Prostate gland (tissue), 2 donors: ENCODE measurements at regions not wholly inside any gene's neighbourhood (a gene's known extent, or its start where the extent isn't known, plus 50 kb on each side); places are given as distances from the start of the nearest gene placed in this dataset.

ENCODE experiments used
- POLR2AphosphoS5 ChIP-seq: sonication (generic); formaldehyde crosslinking; IDR thresholded peaks from one replicate; pipeline ENCODE4 v1.6.1; 2017; ENCODE audit warnings: antibody characterized with exemption
- TF ChIP-seq, protein P1 (sequence below), 4 experiments: fragments of 200-600 bp in 2 of 4; fragments of 450-650 bp in 2 of 4; sonication (generic) in 2 of 4; IDR thresholded peaks; 1 replicate in 3 of 4; 2 replicates in 1 of 4; pipeline ENCODE4 v1.5.1; 2016 to 2019; ENCODE audit warnings: antibody characterized with exemption in 4 of 4, mild to moderate bottlenecking in 2 of 4, moderate library complexity in 2 of 4

DNA sequence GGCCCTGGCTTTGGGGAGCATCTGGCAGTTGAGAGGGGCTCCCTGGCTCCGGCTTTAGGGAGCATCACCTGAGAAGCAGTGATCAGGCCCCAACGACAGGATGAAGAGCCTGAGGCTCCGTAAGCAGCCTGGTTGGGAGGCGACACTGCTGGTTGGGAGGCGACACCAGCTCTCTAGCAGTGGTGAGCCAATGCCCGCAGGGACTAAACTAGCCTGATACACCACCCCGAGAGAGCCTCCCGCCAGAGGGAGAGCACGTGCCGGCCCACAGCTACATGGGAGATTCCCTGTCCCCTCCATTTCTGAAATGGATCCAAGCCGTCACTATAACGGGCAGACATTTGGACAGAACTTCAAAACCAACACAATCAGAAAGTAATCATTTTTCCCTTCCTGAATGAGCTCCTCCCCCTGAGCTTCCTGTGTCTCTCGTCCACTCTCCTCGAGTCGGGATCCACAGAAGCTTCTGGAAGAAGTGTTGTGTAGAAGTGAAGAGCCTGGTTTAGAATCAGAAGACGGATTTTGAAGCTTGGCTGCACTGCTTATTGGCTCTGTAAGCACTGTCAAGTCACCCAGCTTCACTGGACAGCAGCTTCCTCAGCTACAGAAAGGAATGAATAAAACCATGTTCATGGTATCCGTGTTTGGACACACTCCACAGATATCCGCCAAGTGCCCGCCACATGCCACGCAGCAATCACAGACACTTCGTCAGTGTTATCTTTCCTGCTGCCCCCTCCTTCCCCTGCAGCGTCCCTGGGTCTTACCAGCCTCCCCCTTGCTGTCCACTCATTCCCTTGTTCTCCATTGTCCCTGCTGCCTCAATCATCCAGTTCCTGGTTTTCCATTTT lies 199.6 kb downstream of the TTLL2 start:
- TF ChIP-seq, protein P1, sequence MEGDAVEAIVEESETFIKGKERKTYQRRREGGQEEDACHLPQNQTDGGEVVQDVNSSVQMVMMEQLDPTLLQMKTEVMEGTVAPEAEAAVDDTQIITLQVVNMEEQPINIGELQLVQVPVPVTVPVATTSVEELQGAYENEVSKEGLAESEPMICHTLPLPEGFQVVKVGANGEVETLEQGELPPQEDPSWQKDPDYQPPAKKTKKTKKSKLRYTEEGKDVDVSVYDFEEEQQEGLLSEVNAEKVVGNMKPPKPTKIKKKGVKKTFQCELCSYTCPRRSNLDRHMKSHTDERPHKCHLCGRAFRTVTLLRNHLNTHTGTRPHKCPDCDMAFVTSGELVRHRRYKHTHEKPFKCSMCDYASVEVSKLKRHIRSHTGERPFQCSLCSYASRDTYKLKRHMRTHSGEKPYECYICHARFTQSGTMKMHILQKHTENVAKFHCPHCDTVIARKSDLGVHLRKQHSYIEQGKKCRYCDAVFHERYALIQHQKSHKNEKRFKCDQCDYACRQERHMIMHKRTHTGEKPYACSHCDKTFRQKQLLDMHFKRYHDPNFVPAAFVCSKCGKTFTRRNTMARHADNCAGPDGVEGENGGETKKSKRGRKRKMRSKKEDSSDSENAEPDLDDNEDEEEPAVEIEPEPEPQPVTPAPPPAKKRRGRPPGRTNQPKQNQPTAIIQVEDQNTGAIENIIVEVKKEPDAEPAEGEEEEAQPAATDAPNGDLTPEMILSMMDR (IDR thresholded peaks at IDR 0.05) = no peak
- no peak for TF ChIP-seq POLR2AphosphoS5
